NCI-H82 treated with DMSO at 0.1 percent for 48 hours (cell line): ENCODE measurements at regions not wholly inside any gene's neighbourhood (a gene's known extent, or its start where the extent isn't known, plus 50 kb on each side); places are given as distances from the start of the nearest gene placed in this dataset.

Experiments used
- DNase-seq: peaks from one replicate; lab custom pipeline; 2025; ENCODE audit not compliant: unreplicated experiment; lab: John Stamatoyannopoulos, UW

DNA sequence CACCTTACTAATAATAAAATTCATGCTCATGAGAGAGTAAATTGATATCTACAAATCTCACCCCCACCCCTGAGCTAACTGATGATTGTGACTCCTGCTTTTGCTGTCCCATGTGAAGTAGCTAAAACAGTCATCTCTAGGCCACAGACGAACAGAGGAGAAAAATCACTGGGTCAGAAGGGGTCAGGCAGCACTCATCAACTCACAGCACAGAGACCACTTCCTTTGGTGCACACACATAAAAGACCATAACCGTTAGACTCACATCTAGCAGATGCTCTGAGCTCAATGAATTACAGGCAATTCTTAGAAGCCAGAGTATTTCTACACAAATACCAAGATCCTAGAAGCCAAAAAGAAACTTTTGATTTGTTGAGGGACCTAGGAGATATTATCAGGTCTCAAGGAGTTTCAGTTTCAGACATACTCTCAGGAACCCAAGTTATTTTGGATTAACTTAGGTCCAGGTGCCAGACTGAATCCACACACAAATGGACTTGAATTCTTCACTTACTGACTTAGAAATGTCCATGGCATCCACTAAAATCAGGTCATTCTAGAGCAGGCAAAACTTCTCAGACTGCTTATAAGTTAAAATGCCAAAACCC, 65.0 kb upstream of the TES start:
- DNase-seq = no peak

GRCh38 chr7:116148108-116148507, 62.2 kb upstream of the TES start:
- DNase-seq = no peak

DNA sequence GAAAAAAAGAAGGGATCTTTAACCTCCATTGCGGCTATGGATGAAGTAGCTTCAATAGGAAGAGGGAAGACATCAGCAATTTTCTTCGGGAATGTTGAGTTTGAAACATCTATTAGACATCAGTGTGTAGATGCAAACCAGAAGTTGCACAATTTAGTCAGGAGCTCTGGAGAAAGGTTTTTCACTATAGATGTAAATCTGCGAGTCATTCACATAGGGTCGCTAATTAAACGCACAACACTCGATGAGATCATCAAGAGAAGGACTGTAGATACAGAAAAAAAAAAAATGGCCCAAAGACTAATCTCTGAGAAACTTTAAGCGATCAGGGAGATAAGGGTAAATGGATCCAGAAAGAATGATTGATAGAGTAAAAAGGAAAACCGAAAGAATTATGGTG, 61.7 kb upstream of the TES start:
- DNase-seq = no peak

DNA sequence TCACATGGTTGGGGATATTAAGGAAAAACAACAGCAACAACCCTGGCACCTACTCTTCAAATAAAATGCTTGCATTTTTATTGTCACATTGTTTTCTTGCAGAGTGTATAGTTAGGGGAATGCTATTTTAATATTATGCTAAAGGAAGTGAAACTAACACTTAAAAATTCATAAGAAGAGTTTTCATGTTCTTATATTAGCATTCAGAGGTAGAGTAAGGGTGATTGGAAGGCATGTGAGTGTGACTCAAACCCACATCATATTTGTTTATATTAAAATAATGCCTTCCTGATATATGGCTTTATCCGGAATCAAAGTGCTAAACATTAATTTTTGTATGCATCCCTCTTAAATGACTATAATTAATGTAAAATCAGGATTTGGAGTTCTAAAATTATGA, 59.8 kb upstream of the TES start:
- DNase-seq = no peak

- no peak for DNase-seq
These were observed 58.1 kb upstream of the TES start for GRCh38 chr7:116152276-116152675.

GRCh38 chr7:116153050-116153449, 57.3 kb upstream of the TES start:
- no peak for DNase-seq

DNA sequence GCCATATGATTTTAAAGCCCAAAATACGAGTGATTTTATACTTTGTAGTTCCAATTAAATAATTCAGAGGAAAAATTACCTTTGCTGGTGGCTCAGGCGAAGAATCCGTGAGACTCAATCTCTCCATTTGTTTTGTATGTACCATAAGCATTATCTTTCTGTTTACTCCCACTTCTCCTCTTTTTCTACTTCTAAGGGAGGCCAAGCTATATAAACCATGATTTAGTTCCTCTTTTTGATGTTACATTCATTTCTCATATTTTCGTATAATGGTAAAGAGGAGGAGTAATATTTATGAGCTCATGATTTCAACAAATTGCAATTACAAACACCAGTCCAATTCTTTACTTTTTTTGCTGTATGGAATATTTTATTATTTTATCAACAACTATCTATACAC, 50.6 kb upstream of the TES start:
- no peak for DNase-seq
